ENCODE measurements at regions not wholly inside any gene's neighbourhood (a gene's known extent, or its start where the extent isn't known, plus 50 kb on each side); places are given as distances from the start of the nearest gene placed in this dataset.

GRCh38 chr12:94091624-94092023 is 56.8 kb upstream of the PLXNC1 start:
- H3K9ac ChIP-seq (ENCODE audit: low read depth in 1 of 2, low read length in 2 of 2) = no peak overlapping the region
- no peaks in the 10 kb centered on the region for H3K9me3 ChIP-seq (ENCODE audit: control insufficient read depth in 2 of 2, low read length in 2 of 2)
- no peak overlapping the region for H3K27ac ChIP-seq (ENCODE audit: low read depth in 2 of 2, low read length in 2 of 2)
- H3K27me3 ChIP-seq (ENCODE audit: control insufficient read depth in 2 of 2, insufficient read depth in 2 of 2, low read length in 2 of 2) = no peaks in the 10 kb centered on the region
- H3K4me1 ChIP-seq (ENCODE audit: control insufficient read depth in 2 of 2, insufficient read depth in 2 of 2, low read length in 2 of 2) = no peaks in the 10 kb centered on the region
- no peak overlapping the region for H3K4me3 ChIP-seq (ENCODE audit: low read length in 2 of 2)
- H3K36me3 ChIP-seq (ENCODE audit: control insufficient read depth in 2 of 2, insufficient read depth in 2 of 2, low read length in 2 of 2) = no peaks in the 10 kb centered on the region

DNA sequence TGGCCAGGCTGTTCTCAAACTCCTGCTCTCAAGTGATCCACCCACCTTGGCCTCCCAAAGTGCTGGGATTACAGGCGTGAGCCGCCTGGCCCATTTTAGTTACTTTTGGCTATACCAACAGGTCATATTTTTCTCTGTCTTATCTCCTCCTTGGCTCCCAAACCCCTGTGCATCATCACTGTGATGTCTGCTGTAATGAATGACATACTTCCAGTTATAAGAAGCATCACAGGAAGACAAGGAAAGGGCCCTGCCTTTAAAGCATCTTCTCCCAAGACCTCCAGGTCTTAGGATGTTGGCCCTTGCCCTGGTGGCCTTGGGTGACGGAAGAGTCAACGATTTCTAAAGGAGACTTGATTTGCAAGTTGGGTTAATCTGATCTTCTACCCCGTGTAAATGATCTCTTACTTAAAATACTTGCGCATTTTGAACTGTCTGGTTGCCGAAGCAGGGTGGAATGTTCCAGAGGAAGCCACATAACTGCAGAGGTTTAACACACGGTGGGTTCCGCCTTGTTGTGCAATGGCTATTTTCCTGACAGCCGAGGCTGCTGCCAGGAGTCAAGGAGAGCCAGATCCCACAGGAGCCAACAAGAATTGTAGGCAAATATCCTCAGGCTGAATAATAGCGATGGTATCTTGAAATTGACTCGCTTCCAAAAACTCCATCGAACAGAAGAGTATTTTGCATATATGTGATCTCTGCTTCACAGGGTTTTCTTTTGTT is 55.7 kb upstream of the PLXNC1 start:
- Histone ChIP-seq H3K9me3 (ENCODE audit: control insufficient read depth in 2 of 2, low read length in 2 of 2) (no peaks in the 10 kb centered on the region), H3K4me1 (ENCODE audit: control insufficient read depth in 2 of 2, insufficient read depth in 2 of 2, low read length in 2 of 2) (no peaks in the 10 kb centered on the region), H3K27me3 (ENCODE audit: control insufficient read depth in 2 of 2, insufficient read depth in 2 of 2, low read length in 2 of 2) (no peaks in the 10 kb centered on the region), H3K4me3 (ENCODE audit: low read length in 2 of 2) (no peak overlapping the region), H3K9ac (ENCODE audit: low read depth in 1 of 2, low read length in 2 of 2) (no peak overlapping the region), H3K36me3 (ENCODE audit: control insufficient read depth in 2 of 2, insufficient read depth in 2 of 2, low read length in 2 of 2) (no peaks in the 10 kb centered on the region), H3K27ac (ENCODE audit: low read depth in 2 of 2, low read length in 2 of 2) (no peak overlapping the region)

GRCh38 chr12:94094700-94095099 is 53.7 kb upstream of the PLXNC1 start:
- H3K9me3 ChIP-seq (ENCODE audit: control insufficient read depth in 2 of 2, low read length in 2 of 2) = no peaks in the 10 kb centered on the region
- H3K9ac ChIP-seq (ENCODE audit: low read depth in 1 of 2, low read length in 2 of 2) = no peak overlapping the region
- no peak overlapping the region for H3K27ac ChIP-seq (ENCODE audit: low read depth in 2 of 2, low read length in 2 of 2)
- no peaks in the 10 kb centered on the region for H3K36me3 ChIP-seq (ENCODE audit: control insufficient read depth in 2 of 2, insufficient read depth in 2 of 2, low read length in 2 of 2)
- no peaks in the 10 kb centered on the region for H3K4me1 ChIP-seq (ENCODE audit: control insufficient read depth in 2 of 2, insufficient read depth in 2 of 2, low read length in 2 of 2)
- no peak overlapping the region for H3K4me3 ChIP-seq (ENCODE audit: low read length in 2 of 2)
- H3K27me3 ChIP-seq (ENCODE audit: control insufficient read depth in 2 of 2, insufficient read depth in 2 of 2, low read length in 2 of 2) = peaks cover 0 to under 1% of the 10 kb centered on the region in 2 donors

GRCh38 chr12:94095618-94096017 is 52.8 kb upstream of the PLXNC1 start:
- H3K36me3 ChIP-seq (ENCODE audit: control insufficient read depth in 2 of 2, insufficient read depth in 2 of 2, low read length in 2 of 2) = no peaks in the 10 kb centered on the region
- no peak overlapping the region for H3K4me3 ChIP-seq (ENCODE audit: low read length in 2 of 2)
- H3K27ac ChIP-seq (ENCODE audit: low read depth in 2 of 2, low read length in 2 of 2) = no peak overlapping the region
- H3K9me3 ChIP-seq (ENCODE audit: control insufficient read depth in 2 of 2, low read length in 2 of 2) = no peaks in the 10 kb centered on the region
- H3K4me1 ChIP-seq (ENCODE audit: control insufficient read depth in 2 of 2, insufficient read depth in 2 of 2, low read length in 2 of 2) = no peaks in the 10 kb centered on the region
- H3K27me3 ChIP-seq (ENCODE audit: control insufficient read depth in 2 of 2, insufficient read depth in 2 of 2, low read length in 2 of 2) = peaks cover 0 to 2% of the 10 kb centered on the region in 2 donors
- no peak overlapping the region for H3K9ac ChIP-seq (ENCODE audit: low read depth in 1 of 2, low read length in 2 of 2)

DNA sequence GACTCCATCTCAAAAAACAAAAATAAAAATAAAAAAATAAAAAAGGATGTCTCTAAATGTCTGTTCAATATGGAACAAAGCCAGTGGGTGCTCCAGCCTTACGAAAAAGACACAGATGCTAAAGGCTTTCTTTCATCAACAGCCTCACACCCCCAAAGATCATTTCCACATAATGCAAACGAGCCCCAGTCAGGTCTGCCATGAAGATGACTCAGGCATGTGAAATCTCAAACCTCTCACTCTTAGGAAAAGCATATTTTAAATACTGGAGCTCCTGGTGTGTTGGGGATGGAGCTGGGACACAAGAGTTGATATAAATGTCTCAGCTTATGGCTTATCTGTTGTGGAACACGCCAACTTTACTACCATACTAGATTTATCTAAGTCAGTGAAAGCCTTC is 49.9 kb upstream of the PLXNC1 start:
- Histone ChIP-seq H3K36me3 (ENCODE audit: control insufficient read depth in 2 of 2, insufficient read depth in 2 of 2, low read length in 2 of 2) (no peaks in the 10 kb centered on the region), H3K4me1 (ENCODE audit: control insufficient read depth in 2 of 2, insufficient read depth in 2 of 2, low read length in 2 of 2) (peaks cover 6 to 10% of the 10 kb centered on the region in 2 donors), H3K27me3 (ENCODE audit: control insufficient read depth in 2 of 2, insufficient read depth in 2 of 2, low read length in 2 of 2) (peaks cover 0 to 2% of the 10 kb centered on the region in 2 donors), H3K9me3 (ENCODE audit: control insufficient read depth in 2 of 2, low read length in 2 of 2) (no peaks in the 10 kb centered on the region), H3K27ac (ENCODE audit: low read depth in 2 of 2, low read length in 2 of 2) (no peak overlapping the region), H3K9ac (ENCODE audit: low read depth in 1 of 2, low read length in 2 of 2) (no peak overlapping the region), H3K4me3 (ENCODE audit: low read length in 2 of 2) (no peak overlapping the region)
